WTC11 (cell line): ENCODE measurements at regions not wholly inside any gene's neighbourhood (a gene's known extent, or its start where the extent isn't known, plus 50 kb on each side); places are given as distances from the start of the nearest gene placed in this dataset.

Experiments used
- CBFB ChIP-seq: sonication (generic); formaldehyde crosslinking; IDR thresholded peaks from 2 replicates; pipeline ENCODE4 v1.8.1; 2022; ENCODE audit warnings: mild to moderate bottlenecking, low read depth, missing genetic modification reagents
- FOXJ3 ChIP-seq: sonication (generic); formaldehyde crosslinking; IDR thresholded peaks from 2 replicates; pipeline ENCODE4 v1.9.0; 2021; ENCODE audit warnings: missing genetic modification reagents, mild to moderate bottlenecking, borderline replicate concordance
- PRRX2 ChIP-seq: fragments of 250-450 bp; sonication (Bioruptor Pico); IDR thresholded peaks from 2 replicates; pipeline ENCODE4 v1.8.0; 2021; ENCODE audit warnings: mild to moderate bottlenecking
- SP1 ChIP-seq: sonication (generic); formaldehyde crosslinking; conservative IDR thresholded peaks from 2 replicates; pipeline ENCODE4 v1.8.1; 2022; ENCODE audit warnings: missing genetic modification reagents
- TP53 ChIP-seq: sonication (generic); formaldehyde crosslinking; IDR thresholded peaks from 2 replicates; pipeline ENCODE4 v1.8.1; 2023; ENCODE audit warnings: mild to moderate bottlenecking, missing genetic modification reagents
- ZNF232 ChIP-seq: sonication (generic); formaldehyde crosslinking; IDR thresholded peaks from 2 replicates; pipeline ENCODE4 v1.8.0; 2022; ENCODE audit warnings: mild to moderate bottlenecking, missing genetic modification reagents
- TF ChIP-seq, protein P1 (sequence below): fragments of 200-600 bp; IDR thresholded peaks from 2 replicates; pipeline ENCODE4 v1.8.0; 2022; ENCODE audit warnings: antibody characterized with exemption
- TF ChIP-seq, protein P2 (sequence below): fragments of 250-450 bp; sonication (Bioruptor Pico); IDR thresholded peaks from 2 replicates; pipeline ENCODE4 v1.9.0; 2021; ENCODE audit warnings: moderate library complexity, mild to moderate bottlenecking, inconsistent platforms, borderline replicate concordance
- TF ChIP-seq, protein P3 (sequence below): sonication (generic); formaldehyde crosslinking; IDR thresholded peaks from 2 replicates; pipeline ENCODE4 v1.8.1; 2023; ENCODE audit warnings: mild to moderate bottlenecking, missing genetic modification reagents, moderate library complexity

GRCh38 chr2:100703739-100704138 lies 116.2 kb upstream of the NPAS2 start:
- TF ChIP-seq FOXJ3 = no peak
- TF ChIP-seq, protein P1, sequence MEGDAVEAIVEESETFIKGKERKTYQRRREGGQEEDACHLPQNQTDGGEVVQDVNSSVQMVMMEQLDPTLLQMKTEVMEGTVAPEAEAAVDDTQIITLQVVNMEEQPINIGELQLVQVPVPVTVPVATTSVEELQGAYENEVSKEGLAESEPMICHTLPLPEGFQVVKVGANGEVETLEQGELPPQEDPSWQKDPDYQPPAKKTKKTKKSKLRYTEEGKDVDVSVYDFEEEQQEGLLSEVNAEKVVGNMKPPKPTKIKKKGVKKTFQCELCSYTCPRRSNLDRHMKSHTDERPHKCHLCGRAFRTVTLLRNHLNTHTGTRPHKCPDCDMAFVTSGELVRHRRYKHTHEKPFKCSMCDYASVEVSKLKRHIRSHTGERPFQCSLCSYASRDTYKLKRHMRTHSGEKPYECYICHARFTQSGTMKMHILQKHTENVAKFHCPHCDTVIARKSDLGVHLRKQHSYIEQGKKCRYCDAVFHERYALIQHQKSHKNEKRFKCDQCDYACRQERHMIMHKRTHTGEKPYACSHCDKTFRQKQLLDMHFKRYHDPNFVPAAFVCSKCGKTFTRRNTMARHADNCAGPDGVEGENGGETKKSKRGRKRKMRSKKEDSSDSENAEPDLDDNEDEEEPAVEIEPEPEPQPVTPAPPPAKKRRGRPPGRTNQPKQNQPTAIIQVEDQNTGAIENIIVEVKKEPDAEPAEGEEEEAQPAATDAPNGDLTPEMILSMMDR = no peak
- no peak for TF ChIP-seq PRRX2 (CRISPR knock-in tag)
- no peak for TF ChIP-seq CBFB (CRISPR knock-in tag)
- no peak for TF ChIP-seq ZNF232
- TF ChIP-seq, protein P2, sequence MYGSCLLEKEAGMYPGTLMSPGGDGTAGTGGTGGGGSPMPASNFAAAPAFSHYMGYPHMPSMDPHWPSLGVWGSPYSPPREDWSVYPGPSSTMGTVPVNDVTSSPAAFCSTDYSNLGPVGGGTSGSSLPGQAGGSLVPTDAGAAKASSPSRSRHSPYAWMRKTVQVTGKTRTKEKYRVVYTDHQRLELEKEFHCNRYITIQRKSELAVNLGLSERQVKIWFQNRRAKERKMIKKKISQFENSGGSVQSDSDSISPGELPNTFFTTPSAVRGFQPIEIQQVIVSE (CRISPR knock-in tag) = no peak
- TF ChIP-seq, protein P3, sequence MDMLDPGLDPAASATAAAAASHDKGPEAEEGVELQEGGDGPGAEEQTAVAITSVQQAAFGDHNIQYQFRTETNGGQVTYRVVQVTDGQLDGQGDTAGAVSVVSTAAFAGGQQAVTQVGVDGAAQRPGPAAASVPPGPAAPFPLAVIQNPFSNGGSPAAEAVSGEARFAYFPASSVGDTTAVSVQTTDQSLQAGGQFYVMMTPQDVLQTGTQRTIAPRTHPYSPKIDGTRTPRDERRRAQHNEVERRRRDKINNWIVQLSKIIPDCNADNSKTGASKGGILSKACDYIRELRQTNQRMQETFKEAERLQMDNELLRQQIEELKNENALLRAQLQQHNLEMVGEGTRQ (CRISPR knock-in tag) = no peak
- no peak for TF ChIP-seq TP53 (CRISPR knock-in tag)
- no peak for TF ChIP-seq SP1 (CRISPR knock-in tag)
